ENCODE measurements at regions not wholly inside any gene's neighbourhood (a gene's known extent, or its start where the extent isn't known, plus 50 kb on each side); places are given as distances from the start of the nearest gene placed in this dataset.

DNA sequence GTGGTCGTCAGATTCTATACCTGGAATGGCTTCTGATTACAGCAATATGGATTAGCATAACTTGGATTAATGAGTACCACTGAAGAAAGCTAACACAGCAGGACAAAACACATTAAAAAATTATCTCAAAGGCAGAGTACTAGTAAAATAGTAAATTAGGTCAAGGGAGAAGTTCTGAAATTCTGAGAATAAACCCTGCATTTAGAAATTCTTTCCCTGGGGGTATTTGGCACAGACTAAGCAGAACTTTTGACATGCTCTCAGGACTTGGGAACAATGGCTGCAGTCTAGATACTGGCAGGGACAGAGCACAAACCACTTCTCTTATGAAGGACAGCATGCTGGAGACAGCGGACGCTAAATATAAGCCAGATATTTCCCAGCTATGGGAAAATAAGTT is 85.6 kb upstream of the GRIA4 start (continued):
- TF ChIP-seq, protein P1, sequence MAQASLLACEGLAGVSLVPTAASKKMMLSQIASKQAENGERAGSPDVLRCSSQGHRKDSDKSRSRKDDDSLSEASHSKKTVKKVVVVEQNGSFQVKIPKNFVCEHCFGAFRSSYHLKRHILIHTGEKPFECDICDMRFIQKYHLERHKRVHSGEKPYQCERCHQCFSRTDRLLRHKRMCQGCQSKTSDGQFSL (CRISPR knock-in tag; IDR thresholded peaks at IDR 0.05), result no peak
- TF ChIP-seq, protein P1 (tag; IDR thresholded peaks at IDR 0.05), result no peak
- TF ChIP-seq TAF15 (IDR thresholded peaks at IDR 0.05; ENCODE audit: low read depth, low read length), result no peak

DNA sequence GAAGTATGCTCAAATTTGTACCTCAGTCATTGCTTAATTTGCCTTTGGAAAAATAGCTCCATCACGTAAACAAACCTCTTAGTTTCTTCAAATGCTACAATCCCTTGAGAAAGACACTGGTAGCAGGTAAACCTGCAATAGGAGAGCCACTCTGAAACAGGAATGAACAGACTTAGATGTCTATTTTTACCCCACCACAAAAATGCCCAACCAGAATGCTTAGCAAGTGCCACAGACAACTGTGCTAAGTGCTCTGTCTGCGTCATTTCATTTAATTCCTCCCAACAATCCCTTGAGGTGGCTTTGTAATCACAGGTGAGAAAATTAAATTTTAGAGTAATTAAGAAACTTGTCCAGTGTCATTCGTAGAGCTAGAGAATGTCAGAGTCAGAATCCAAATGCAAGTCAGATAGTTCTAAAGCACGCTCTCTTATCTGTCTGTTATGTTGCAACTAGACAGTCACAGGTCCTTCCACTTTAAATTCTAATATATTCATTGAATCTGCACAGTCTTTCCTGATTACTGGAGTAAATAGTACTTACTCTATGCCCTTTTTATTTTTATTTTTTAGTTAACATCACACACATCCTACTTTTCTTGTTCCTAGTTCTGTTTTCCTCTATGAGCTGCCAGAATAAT is 89.0 kb upstream of the GRIA4 start:
- ATAC-seq, result no peak
- POLR2A ChIA-PET, result no interaction called here
- intact Hi-C loops (cut with micrococcal nuclease), result no loop called here
- no peaks in the 10 kb centered on the region for H3K4me1 ChIP-seq (replicated peaks in 1 of 2; ENCODE audit: control insufficient read depth in 2 of 2, insufficient read depth in 2 of 2, low read length in 2 of 2)
- CTCF ChIA-PET (ENCODE audit: low intra/inter-chr PET ratio), result no interaction called here
- H3K4me2 ChIP-seq (ENCODE audit: insufficient read depth, low read length), result no peak overlapping the region
- no peak for DNase-seq (ENCODE audit: extremely low read depth in 1 of 4, low spot score in 3 of 4)
- 3% methylated on average over 4 of the region's 4 CpGs for WGBS (ENCODE audit: insufficient coverage, low coverage, missing lambda C conversion rate)
- FAIRE-seq, result no peak
- BruUV-seq (replicated peaks), result no TSS peak
- no peak overlapping the region for H3K9ac ChIP-seq (ENCODE audit: insufficient read depth in 1 of 2, low read depth in 2 of 2, low read length in 2 of 2)
- H3K27ac ChIP-seq (ENCODE audit: extremely low read depth, low read depth, low read length), result no peak overlapping the region
- no peak overlapping the region for H2AFZ ChIP-seq (ENCODE audit: low read depth, low read length)
- H3K9me3 ChIP-seq (replicated peaks; ENCODE audit: control insufficient read depth, insufficient read depth, low read depth, low read length), result no peaks in the 10 kb centered on the region
- H3K36me3 ChIP-seq (ENCODE audit: control insufficient read depth, insufficient read depth, low read length), result no peaks in the 10 kb centered on the region
- no peaks in the 10 kb centered on the region for H3K9me1 ChIP-seq (ENCODE audit: control insufficient read depth, insufficient read depth, low read length)
- in situ Hi-C loops (cut with MboI), result no loop called here
- no peaks in the 10 kb centered on the region for H4K20me1 ChIP-seq (replicated peaks; ENCODE audit: control insufficient read depth, insufficient read depth, low read length)
- no peaks in the 10 kb centered on the region for H3K27me3 ChIP-seq (ENCODE audit: control insufficient read depth in 2 of 2, insufficient read depth in 2 of 2, low read length in 2 of 2)
- H3K79me2 ChIP-seq (ENCODE audit: control insufficient read depth, insufficient read depth, low read length), result no peaks in the 10 kb centered on the region
- no peak overlapping the region for H3K4me3 ChIP-seq
- TF ChIP-seq, protein P2, sequence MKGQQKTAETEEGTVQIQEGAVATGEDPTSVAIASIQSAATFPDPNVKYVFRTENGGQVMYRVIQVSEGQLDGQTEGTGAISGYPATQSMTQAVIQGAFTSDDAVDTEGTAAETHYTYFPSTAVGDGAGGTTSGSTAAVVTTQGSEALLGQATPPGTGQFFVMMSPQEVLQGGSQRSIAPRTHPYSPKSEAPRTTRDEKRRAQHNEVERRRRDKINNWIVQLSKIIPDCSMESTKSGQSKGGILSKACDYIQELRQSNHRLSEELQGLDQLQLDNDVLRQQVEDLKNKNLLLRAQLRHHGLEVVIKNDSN (CRISPR knock-in tag; IDR thresholded peaks at IDR 0.05), result no peak
- TF ChIP-seq, protein P3, sequence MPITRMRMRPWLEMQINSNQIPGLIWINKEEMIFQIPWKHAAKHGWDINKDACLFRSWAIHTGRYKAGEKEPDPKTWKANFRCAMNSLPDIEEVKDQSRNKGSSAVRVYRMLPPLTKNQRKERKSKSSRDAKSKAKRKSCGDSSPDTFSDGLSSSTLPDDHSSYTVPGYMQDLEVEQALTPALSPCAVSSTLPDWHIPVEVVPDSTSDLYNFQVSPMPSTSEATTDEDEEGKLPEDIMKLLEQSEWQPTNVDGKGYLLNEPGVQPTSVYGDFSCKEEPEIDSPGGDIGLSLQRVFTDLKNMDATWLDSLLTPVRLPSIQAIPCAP (CRISPR knock-in tag; IDR thresholded peaks at IDR 0.05; ENCODE audit: borderline replicate concordance), result no peak
- TF ChIP-seq ZNF23 (CRISPR knock-in tag; IDR thresholded peaks at IDR 0.05), result no peak
- TF ChIP-seq, protein P4, sequence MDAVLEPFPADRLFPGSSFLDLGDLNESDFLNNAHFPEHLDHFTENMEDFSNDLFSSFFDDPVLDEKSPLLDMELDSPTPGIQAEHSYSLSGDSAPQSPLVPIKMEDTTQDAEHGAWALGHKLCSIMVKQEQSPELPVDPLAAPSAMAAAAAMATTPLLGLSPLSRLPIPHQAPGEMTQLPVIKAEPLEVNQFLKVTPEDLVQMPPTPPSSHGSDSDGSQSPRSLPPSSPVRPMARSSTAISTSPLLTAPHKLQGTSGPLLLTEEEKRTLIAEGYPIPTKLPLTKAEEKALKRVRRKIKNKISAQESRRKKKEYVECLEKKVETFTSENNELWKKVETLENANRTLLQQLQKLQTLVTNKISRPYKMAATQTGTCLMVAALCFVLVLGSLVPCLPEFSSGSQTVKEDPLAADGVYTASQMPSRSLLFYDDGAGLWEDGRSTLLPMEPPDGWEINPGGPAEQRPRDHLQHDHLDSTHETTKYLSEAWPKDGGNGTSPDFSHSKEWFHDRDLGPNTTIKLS (IDR thresholded peaks at IDR 0.05; ENCODE audit: borderline replicate concordance, low read depth), result no peak
- TF ChIP-seq POLR2AphosphoS5 (IDR thresholded peaks at IDR 0.05; ENCODE audit: control insufficient read depth, insufficient read depth, low read depth, low read length), result no peak
- no peak for TF ChIP-seq NR4A1 (CRISPR knock-in tag; IDR thresholded peaks at IDR 0.05)
- TF ChIP-seq NR4A1 (tag; IDR thresholded peaks at IDR 0.05), result no peak
- TF ChIP-seq NR2C1 (IDR thresholded peaks at IDR 0.05), result no peak
- TF ChIP-seq NR2C1 (tag; IDR thresholded peaks at IDR 0.05), result no peak
- TF ChIP-seq, protein P5, sequence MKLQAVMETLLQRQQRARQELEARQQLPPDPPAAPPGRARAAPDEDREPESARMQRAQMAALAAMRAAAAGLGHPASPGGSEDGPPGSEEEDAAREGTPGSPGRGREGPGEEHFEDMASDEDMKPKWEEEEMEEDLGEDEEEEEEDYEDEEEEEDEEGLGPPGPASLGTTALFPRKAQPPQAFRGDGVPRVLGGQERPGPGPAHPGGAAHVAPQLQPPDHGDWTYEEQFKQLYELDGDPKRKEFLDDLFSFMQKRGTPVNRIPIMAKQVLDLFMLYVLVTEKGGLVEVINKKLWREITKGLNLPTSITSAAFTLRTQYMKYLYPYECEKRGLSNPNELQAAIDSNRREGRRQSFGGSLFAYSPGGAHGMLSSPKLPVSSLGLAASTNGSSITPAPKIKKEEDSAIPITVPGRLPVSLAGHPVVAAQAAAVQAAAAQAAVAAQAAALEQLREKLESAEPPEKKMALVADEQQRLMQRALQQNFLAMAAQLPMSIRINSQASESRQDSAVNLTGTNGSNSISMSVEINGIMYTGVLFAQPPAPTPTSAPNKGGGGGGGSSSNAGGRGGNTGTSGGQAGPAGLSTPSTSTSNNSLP (IDR thresholded peaks at IDR 0.05; ENCODE audit: borderline replicate concordance, low read depth, low read length), result no peak
- TF ChIP-seq ZNF696 (CRISPR knock-in tag; conservative IDR thresholded peaks at IDR 0.05), result no peak
- TF ChIP-seq FOXA3 (CRISPR knock-in tag; conservative IDR thresholded peaks at IDR 0.05 in 1 of 2, IDR thresholded peaks at IDR 0.05 in 1 of 2), result no peak
